CD4-positive, alpha-beta memory T cell (primary cell): ENCODE measurements at regions not wholly inside any gene's neighbourhood (a gene's known extent, or its start where the extent isn't known, plus 50 kb on each side); places are given as distances from the start of the nearest gene placed in this dataset.

ENCODE experiments used
- CTCF ChIA-PET: fragments of 350-600 bp; sonication (Branson Sonifier 250); formaldehyde crosslinking; loops from one replicate; lab custom pipeline; 2021; ENCODE audit warnings: inconsistent platforms; ENCODE audit not compliant: partially characterized antibody; lab: Charles Lee
- POLR2A ChIA-PET: fragments of 350-600 bp; sonication (Branson Sonifier 250); formaldehyde crosslinking; loops from one replicate; lab custom pipeline; 2021; ENCODE audit not compliant: partially characterized antibody; lab: Charles Lee
- DNase-seq, 5 donors: peaks; one replicate each; pipeline versions ENCODE4 v3.0.0 to v3.0.0-alpha.2; 2020 to 2022; ENCODE audit warnings: mixed read lengths in 1 of 5
- H3K27ac ChIP-seq: one replicate; pipeline ENCODE4 v1.7.0; 2013; ENCODE audit warnings: low read depth, low read length
- H3K27me3 ChIP-seq: 2 replicates; pipeline ENCODE4 v1.7.0; 2013; ENCODE audit warnings: mild to moderate bottlenecking, low read length, moderate library complexity; ENCODE audit not compliant: insufficient read depth
- H3K36me3 ChIP-seq: 2 replicates; pipeline ENCODE4 v1.7.0; 2013; ENCODE audit warnings: mild to moderate bottlenecking, low read length, moderate library complexity; ENCODE audit not compliant: insufficient read depth
- H3K4me1 ChIP-seq: 2 replicates; pipeline ENCODE4 v1.7.0; 2013; ENCODE audit warnings: mild to moderate bottlenecking, low read length, moderate library complexity; ENCODE audit not compliant: insufficient read depth
- H3K4me3 ChIP-seq, 2 donors: one replicate each; pipeline ENCODE4 v1.7.0; 2013; ENCODE audit warnings: low read length in 2 of 2, mild to moderate bottlenecking in 1 of 2
- H3K9me3 ChIP-seq, 2 donors: one replicate each; pipeline ENCODE4 v1.7.0; 2013; ENCODE audit warnings: low read length in 2 of 2, control low read depth in 1 of 2; ENCODE audit not compliant: control insufficient read depth in 1 of 2
- H3K27ac Mint-ChIP-seq, 7 donors: one replicate each; pipeline ENCODE4 v1.8.0; 2020 to 2021; ENCODE audit warnings: mixed read lengths in 7 of 7, mild to moderate bottlenecking in 6 of 7, inconsistent platforms in 3 of 7, moderate library complexity in 3 of 7
- H3K27me3 Mint-ChIP-seq, 2 donors: one replicate each; pipeline ENCODE4 v1.8.0; 2020 to 2021; ENCODE audit warnings: mixed read lengths in 2 of 2
- H3K36me3 Mint-ChIP-seq, 2 donors: one replicate each; pipeline ENCODE4 v1.8.0; 2020 to 2021; ENCODE audit warnings: mixed read lengths in 2 of 2, inconsistent platforms in 1 of 2, mild to moderate bottlenecking in 1 of 2
- H3K4me1 Mint-ChIP-seq, 4 donors: one replicate each; pipeline ENCODE4 v1.8.0; 2020 to 2021; ENCODE audit warnings: mixed read lengths in 4 of 4, mild to moderate bottlenecking in 1 of 4
- H3K4me3 Mint-ChIP-seq, 8 donors: one replicate each; pipeline ENCODE4 v1.8.0; 2020 to 2021; ENCODE audit warnings: mixed read lengths in 8 of 8, mild to moderate bottlenecking in 7 of 8, moderate library complexity in 6 of 8, inconsistent platforms in 3 of 8
- H3K9me3 Mint-ChIP-seq, 8 donors: one replicate each; pipeline ENCODE4 v1.8.0; 2020 to 2021; ENCODE audit warnings: mixed read lengths in 8 of 8, mild to moderate bottlenecking in 5 of 8, inconsistent platforms in 3 of 8, moderate library complexity in 1 of 8
- intact Hi-C: fragments of 100-400 bp; cut with micrococcal nuclease; formaldehyde crosslinking; loops from one replicate; pipeline ENCODE4 v1.15.1; 2023

DNA sequence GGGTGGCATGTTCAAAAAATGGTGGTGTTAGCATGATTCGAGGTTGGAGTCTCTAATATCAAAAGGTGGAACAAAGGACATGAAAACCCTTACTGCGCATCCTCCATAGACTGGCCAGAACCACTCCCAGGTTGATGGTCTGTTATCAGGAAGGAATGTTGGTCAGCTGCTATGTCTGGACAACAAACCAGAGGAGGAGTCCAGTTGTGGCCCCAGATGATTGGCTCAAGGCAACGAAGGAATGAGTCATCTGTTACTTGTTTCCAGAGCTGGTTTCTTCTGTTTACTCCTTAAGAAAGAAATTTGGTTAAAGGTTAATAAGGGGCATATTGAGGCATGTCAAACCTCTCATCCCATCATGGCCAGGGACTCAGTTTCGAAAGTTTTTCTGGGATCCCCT is 56.8 kb upstream of the GRIA4 start:
- Mint-ChIP-seq H3K27ac (no peak overlapping the region), H3K36me3 (no peaks in the 10 kb centered on the region), H3K4me3 (no peak overlapping the region), H3K4me1 (peaks cover 0 to 4% (median 0%) of the 10 kb centered on the region in 4 donors), H3K27me3 (peaks cover 0 to 4% of the 10 kb centered on the region in 2 donors), H3K9me3 (peaks cover 0 to 2% (median 0%) of the 10 kb centered on the region in 8 donors)
- Histone ChIP-seq H3K4me3 (no peak overlapping the region), H3K9me3 (no peaks in the 10 kb centered on the region), H3K27ac (no peak overlapping the region), H3K4me1 (no peaks in the 10 kb centered on the region), H3K36me3 (no peaks in the 10 kb centered on the region), H3K27me3 (no peaks in the 10 kb centered on the region)
- ChIA-PET POLR2A (no interaction called here), CTCF (no interaction called here)
- DNase-seq, result no peak
- intact Hi-C loops, result no loop called here

GRCh38 chr11:105548359-105548758 is 61.5 kb upstream of the GRIA4 start:
- no peak overlapping the region for H3K4me3 Mint-ChIP-seq
- peaks cover 0 to 11% of the 10 kb centered on the region in 2 donors for H3K27me3 Mint-ChIP-seq
- Histone ChIP-seq H3K27me3 (no peaks in the 10 kb centered on the region), H3K27ac (no peak overlapping the region), H3K4me3 (no peak overlapping the region), H3K36me3 (no peaks in the 10 kb centered on the region), H3K4me1 (no peaks in the 10 kb centered on the region), H3K9me3 (no peaks in the 10 kb centered on the region)
- DNase-seq, result no peak
- no peak overlapping the region for H3K27ac Mint-ChIP-seq
- intact Hi-C loops, result no loop called here
- ChIA-PET CTCF (no interaction called here), POLR2A (no interaction called here)
- H3K9me3 Mint-ChIP-seq, result peaks cover 0 to 2% (median 0%) of the 10 kb centered on the region in 8 donors
- peaks cover 0 to 4% (median 2%) of the 10 kb centered on the region in 4 donors for H3K4me1 Mint-ChIP-seq
- H3K36me3 Mint-ChIP-seq, result no peaks in the 10 kb centered on the region

- no peaks in the 10 kb centered on the region for H3K36me3 ChIP-seq
- Mint-ChIP-seq H3K27ac (no peak overlapping the region), H3K27me3 (peaks cover 2 to 4% of the 10 kb centered on the region in 2 donors), H3K4me3 (no peak overlapping the region), H3K4me1 (no peaks in the 10 kb centered on the region), H3K36me3 (no peaks in the 10 kb centered on the region), H3K9me3 (no peaks in the 10 kb centered on the region)
- ChIA-PET CTCF (no interaction called here), POLR2A (no interaction called here)
- H3K27me3 ChIP-seq, result no peaks in the 10 kb centered on the region
- no peaks in the 10 kb centered on the region for H3K4me1 ChIP-seq
- H3K4me3 ChIP-seq, result no peak overlapping the region
- intact Hi-C loops, result no loop called here
- H3K9me3 ChIP-seq, result no peaks in the 10 kb centered on the region
- DNase-seq, result no peak
- no peak overlapping the region for H3K27ac ChIP-seq
Measured at GRCh38 chr11:105538588-105538987, 71.3 kb upstream of the GRIA4 start.

DNA sequence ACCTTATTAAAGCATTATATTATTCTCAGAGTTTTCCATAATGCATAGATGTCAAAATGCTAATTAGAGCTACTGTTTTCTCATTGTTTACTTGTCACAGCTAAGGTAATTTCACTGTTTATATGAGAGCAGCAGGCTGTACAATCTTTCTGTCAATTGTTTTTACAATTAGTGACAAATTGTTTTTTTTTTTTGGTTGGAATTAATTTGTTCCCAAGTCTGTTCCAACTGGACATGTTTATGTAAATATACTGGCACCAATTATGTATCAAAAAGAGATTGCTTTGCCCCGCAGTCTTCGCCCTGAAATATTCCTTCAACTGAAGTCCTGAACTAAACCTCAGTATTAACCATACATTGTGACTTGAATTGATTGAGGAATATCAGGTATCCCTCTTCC is 72.3 kb upstream of the GRIA4 start:
- DNase-seq, result no peak
- no peaks in the 10 kb centered on the region for H3K9me3 ChIP-seq
- Mint-ChIP-seq H3K36me3 (no peaks in the 10 kb centered on the region), H3K27ac (no peak overlapping the region), H3K27me3 (peaks cover 2 to 3% of the 10 kb centered on the region in 2 donors), H3K9me3 (no peaks in the 10 kb centered on the region), H3K4me1 (no peaks in the 10 kb centered on the region), H3K4me3 (no peak overlapping the region)
- no peaks in the 10 kb centered on the region for H3K27me3 ChIP-seq
- no peaks in the 10 kb centered on the region for H3K4me1 ChIP-seq
- POLR2A ChIA-PET, result no interaction called here
- H3K36me3 ChIP-seq, result no peaks in the 10 kb centered on the region
- H3K27ac ChIP-seq, result no peak overlapping the region
- intact Hi-C loops, result no loop called here
- CTCF ChIA-PET, result no interaction called here
- H3K4me3 ChIP-seq, result no peak overlapping the region

DNA sequence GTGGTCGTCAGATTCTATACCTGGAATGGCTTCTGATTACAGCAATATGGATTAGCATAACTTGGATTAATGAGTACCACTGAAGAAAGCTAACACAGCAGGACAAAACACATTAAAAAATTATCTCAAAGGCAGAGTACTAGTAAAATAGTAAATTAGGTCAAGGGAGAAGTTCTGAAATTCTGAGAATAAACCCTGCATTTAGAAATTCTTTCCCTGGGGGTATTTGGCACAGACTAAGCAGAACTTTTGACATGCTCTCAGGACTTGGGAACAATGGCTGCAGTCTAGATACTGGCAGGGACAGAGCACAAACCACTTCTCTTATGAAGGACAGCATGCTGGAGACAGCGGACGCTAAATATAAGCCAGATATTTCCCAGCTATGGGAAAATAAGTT is 85.6 kb upstream of the GRIA4 start:
- Histone ChIP-seq H3K27ac (no peak overlapping the region), H3K27me3 (no peaks in the 10 kb centered on the region), H3K9me3 (no peaks in the 10 kb centered on the region), H3K4me3 (no peak overlapping the region), H3K36me3 (no peaks in the 10 kb centered on the region), H3K4me1 (no peaks in the 10 kb centered on the region)
- no peaks in the 10 kb centered on the region for H3K4me1 Mint-ChIP-seq
- no peaks in the 10 kb centered on the region for H3K36me3 Mint-ChIP-seq
- H3K27me3 Mint-ChIP-seq, result no peaks in the 10 kb centered on the region
- intact Hi-C loops, result no loop called here
- CTCF ChIA-PET, result no interaction called here
- H3K9me3 Mint-ChIP-seq, result peaks cover 0 to 7% (median 0%) of the 10 kb centered on the region in 8 donors
- no peak overlapping the region for H3K27ac Mint-ChIP-seq
- POLR2A ChIA-PET, result no interaction called here
- no peak overlapping the region for H3K4me3 Mint-ChIP-seq
- no peak for DNase-seq

DNA sequence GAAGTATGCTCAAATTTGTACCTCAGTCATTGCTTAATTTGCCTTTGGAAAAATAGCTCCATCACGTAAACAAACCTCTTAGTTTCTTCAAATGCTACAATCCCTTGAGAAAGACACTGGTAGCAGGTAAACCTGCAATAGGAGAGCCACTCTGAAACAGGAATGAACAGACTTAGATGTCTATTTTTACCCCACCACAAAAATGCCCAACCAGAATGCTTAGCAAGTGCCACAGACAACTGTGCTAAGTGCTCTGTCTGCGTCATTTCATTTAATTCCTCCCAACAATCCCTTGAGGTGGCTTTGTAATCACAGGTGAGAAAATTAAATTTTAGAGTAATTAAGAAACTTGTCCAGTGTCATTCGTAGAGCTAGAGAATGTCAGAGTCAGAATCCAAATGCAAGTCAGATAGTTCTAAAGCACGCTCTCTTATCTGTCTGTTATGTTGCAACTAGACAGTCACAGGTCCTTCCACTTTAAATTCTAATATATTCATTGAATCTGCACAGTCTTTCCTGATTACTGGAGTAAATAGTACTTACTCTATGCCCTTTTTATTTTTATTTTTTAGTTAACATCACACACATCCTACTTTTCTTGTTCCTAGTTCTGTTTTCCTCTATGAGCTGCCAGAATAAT is 89.0 kb upstream of the GRIA4 start:
- CTCF ChIA-PET, result no interaction called here
- no peak overlapping the region for H3K27ac ChIP-seq
- peaks cover 0 to 3% (median 0%) of the 10 kb centered on the region in 8 donors for H3K9me3 Mint-ChIP-seq
- H3K36me3 Mint-ChIP-seq, result no peaks in the 10 kb centered on the region
- H3K4me1 ChIP-seq, result no peaks in the 10 kb centered on the region
- POLR2A ChIA-PET, result no interaction called here
- intact Hi-C loops, result no loop called here
- H3K4me3 Mint-ChIP-seq, result no peak overlapping the region
- no peaks in the 10 kb centered on the region for H3K9me3 ChIP-seq
- no peak overlapping the region for H3K27ac Mint-ChIP-seq
- H3K27me3 ChIP-seq, result no peaks in the 10 kb centered on the region
- H3K27me3 Mint-ChIP-seq, result no peaks in the 10 kb centered on the region
- no peak overlapping the region for H3K4me3 ChIP-seq
- H3K4me1 Mint-ChIP-seq, result no peaks in the 10 kb centered on the region
- no peak for DNase-seq
- H3K36me3 ChIP-seq, result no peaks in the 10 kb centered on the region

- H3K4me3 ChIP-seq, result no peak overlapping the region
- Mint-ChIP-seq H3K9me3 (no peaks in the 10 kb centered on the region), H3K4me1 (no peaks in the 10 kb centered on the region), H3K27ac (no peak overlapping the region), H3K36me3 (no peaks in the 10 kb centered on the region), H3K4me3 (no peak overlapping the region), H3K27me3 (peaks cover 0 to 4% of the 10 kb centered on the region in 2 donors)
- intact Hi-C loops, result no loop called here
- H3K9me3 ChIP-seq, result no peaks in the 10 kb centered on the region
- H3K36me3 ChIP-seq, result no peaks in the 10 kb centered on the region
- DNase-seq, result no peak
- H3K4me1 ChIP-seq, result no peaks in the 10 kb centered on the region
- no peaks in the 10 kb centered on the region for H3K27me3 ChIP-seq
- ChIA-PET CTCF (no interaction called here), POLR2A (no interaction called here)
- no peak overlapping the region for H3K27ac ChIP-seq
Measured at GRCh38 chr11:105507496-105508254, 102.2 kb upstream of the GRIA4 start.
